Omental fat pad (tissue), 3 donors: ENCODE measurements at regions not wholly inside any gene's neighbourhood (a gene's known extent, or its start where the extent isn't known, plus 50 kb on each side); places are given as distances from the start of the nearest gene placed in this dataset.

ENCODE experiments used
- ATAC-seq: fragments of 150-250 bp; one replicate; pipeline ENCODE4 v1.9.1; 2016; ENCODE audit warnings: mild to moderate bottlenecking, moderate library complexity; ENCODE audit not compliant: low FRiP score
- DNase-seq: peaks from one replicate; pipeline ENCODE4 v3.0.0-alpha.2; 2019; ENCODE audit warnings: low spot score
- CTCF ChIP-seq, 3 donors: fragments of 450-650 bp; IDR thresholded peaks; one replicate each; pipeline ENCODE4 v1.5.1; 2016 to 2017; ENCODE audit warnings: antibody characterized with exemption in 3 of 3, mild to moderate bottlenecking in 3 of 3, moderate library complexity in 2 of 3

- DNase-seq (no peak), ATAC-seq (no peak)
- no peak for TF ChIP-seq CTCF (IDR thresholded peaks at IDR 0.05)
These were observed 51.9 kb downstream of the CEBPB start for GRCh38 chr20:50242548-50242862.

- ATAC-seq (no peak), DNase-seq (no peak)
- no peak for TF ChIP-seq CTCF (IDR thresholded peaks at IDR 0.05)
These were observed 52.4 kb downstream of the CEBPB start for GRCh38 chr20:50242863-50243609.

GRCh38 chr20:50243610-50244351 lies 53.2 kb downstream of the CEBPB start:
- TF ChIP-seq CTCF (IDR thresholded peaks at IDR 0.05): no peak
- DNase-seq: no peak
- ATAC-seq: no peak

- DNase-seq (no peak), ATAC-seq (no peak)
- no peak for TF ChIP-seq CTCF (IDR thresholded peaks at IDR 0.05)
These were observed 53.9 kb downstream of the CEBPB start for GRCh38 chr20:50244352-50245149.

GRCh38 chr20:50245498-50246366 lies 55.1 kb downstream of the CEBPB start:
- DNase-seq: no peak
- TF ChIP-seq CTCF (IDR thresholded peaks at IDR 0.05): no peak
- ATAC-seq: no peak

- ATAC-seq (no peak), DNase-seq (no peak)
- TF ChIP-seq CTCF (IDR thresholded peaks at IDR 0.05): no peak
These were observed 56.0 kb downstream of the CEBPB start for GRCh38 chr20:50246367-50247195.
